Vagina (tissue), 2 donors: ENCODE measurements at regions not wholly inside any gene's neighbourhood (a gene's known extent, or its start where the extent isn't known, plus 50 kb on each side); places are given as distances from the start of the nearest gene placed in this dataset.

Experiments used
- POLR2A ChIP-seq, 2 donors: fragments of 450-650 bp; IDR thresholded peaks; one replicate each; pipeline ENCODE4 v1.6.1; 2017; ENCODE audit warnings: antibody characterized with exemption in 2 of 2, mild to moderate bottlenecking in 2 of 2, moderate library complexity in 2 of 2
- POLR2AphosphoS5 ChIP-seq, 2 donors: sonication (generic); formaldehyde crosslinking; IDR thresholded peaks; one replicate each; pipeline ENCODE4 v1.9.0; 2017; ENCODE audit warnings: antibody characterized with exemption in 2 of 2, mild to moderate bottlenecking in 2 of 2, low read depth in 1 of 2; ENCODE audit not compliant: insufficient read depth in 1 of 2
- TF ChIP-seq, protein P1 (sequence below), 3 experiments: fragments of 450-650 bp in 2 of 3; fragments of 200-600 bp in 1 of 3; sonication (generic) in 1 of 3; IDR thresholded peaks; one replicate each; pipeline ENCODE4 v1.5.1; 2017 to 2019; ENCODE audit warnings: antibody characterized with exemption in 3 of 3, mild to moderate bottlenecking in 2 of 3, moderate library complexity in 2 of 3

DNA sequence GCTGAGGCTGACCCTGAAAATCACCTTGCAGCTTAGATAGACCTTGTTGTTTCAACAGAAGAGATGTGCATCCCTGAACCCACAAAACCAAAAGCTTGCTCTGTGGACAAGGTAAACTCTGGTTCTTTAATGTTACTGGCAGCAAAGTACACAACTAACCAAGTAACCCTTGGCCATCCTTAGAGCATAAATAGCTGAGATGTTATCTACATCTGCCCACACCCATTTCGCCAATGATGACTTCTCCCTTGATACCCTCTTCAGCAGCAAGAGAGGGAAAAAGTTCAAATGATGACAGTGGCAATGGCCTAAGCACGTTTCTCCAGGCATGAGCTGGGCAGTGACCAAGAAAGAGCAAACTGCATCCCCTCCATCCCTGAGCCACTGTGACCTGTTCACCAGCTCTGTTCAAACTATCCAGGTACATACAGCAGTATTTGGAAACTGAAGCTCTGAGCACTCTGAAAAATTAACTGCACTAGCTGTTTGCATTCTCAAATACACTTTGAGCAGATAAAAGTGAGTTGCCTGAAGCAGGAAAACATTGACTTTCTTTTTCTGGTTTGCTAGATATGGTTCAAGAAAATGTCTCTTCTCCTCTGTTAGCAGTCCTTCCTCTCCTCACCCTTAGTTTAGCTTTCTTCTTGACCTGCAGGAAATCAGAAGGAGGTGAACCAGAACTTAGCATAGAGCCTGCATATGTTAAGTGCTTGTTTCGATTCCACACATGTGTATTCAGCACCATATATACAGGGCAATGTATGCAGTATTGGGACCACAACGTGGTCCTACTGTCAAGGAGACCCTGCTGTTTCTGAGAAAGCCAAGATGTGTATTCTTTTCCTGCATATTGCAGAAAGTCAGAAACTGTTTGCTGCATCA lies 231.7 kb downstream of the FOXO1 start:
- TF ChIP-seq, protein P1, sequence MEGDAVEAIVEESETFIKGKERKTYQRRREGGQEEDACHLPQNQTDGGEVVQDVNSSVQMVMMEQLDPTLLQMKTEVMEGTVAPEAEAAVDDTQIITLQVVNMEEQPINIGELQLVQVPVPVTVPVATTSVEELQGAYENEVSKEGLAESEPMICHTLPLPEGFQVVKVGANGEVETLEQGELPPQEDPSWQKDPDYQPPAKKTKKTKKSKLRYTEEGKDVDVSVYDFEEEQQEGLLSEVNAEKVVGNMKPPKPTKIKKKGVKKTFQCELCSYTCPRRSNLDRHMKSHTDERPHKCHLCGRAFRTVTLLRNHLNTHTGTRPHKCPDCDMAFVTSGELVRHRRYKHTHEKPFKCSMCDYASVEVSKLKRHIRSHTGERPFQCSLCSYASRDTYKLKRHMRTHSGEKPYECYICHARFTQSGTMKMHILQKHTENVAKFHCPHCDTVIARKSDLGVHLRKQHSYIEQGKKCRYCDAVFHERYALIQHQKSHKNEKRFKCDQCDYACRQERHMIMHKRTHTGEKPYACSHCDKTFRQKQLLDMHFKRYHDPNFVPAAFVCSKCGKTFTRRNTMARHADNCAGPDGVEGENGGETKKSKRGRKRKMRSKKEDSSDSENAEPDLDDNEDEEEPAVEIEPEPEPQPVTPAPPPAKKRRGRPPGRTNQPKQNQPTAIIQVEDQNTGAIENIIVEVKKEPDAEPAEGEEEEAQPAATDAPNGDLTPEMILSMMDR (IDR thresholded peaks at IDR 0.05) = no peak
- TF ChIP-seq POLR2A (IDR thresholded peaks at IDR 0.05) = no peak
- no peak for TF ChIP-seq POLR2AphosphoS5 (IDR thresholded peaks at IDR 0.05; ENCODE audit: insufficient read depth in 1 of 2, low read depth in 1 of 2)
